ENCODE measurements at regions not wholly inside any gene's neighbourhood (a gene's known extent, or its start where the extent isn't known, plus 50 kb on each side); places are given as distances from the start of the nearest gene placed in this dataset.

DNA sequence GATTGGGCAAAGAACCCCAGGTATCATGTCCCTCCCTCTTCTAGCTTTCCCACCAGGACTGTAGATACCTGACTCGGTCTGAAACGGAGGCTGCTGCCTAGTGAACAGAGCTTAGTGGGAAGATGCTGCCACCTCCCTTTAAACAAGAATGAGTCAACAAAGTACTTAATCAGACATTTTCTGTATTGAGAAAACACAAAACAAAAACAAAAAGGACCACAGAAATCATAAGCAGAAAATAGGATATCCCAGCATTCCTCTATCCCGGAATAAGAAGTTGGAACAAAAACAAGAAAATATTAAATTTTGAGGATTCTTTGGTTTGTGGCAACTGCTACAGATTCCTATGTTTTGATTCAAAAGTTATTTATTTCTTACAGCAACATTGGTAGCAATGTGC, 51.7 kb upstream of the COL8A1 start:
- intact Hi-C loops (cut with micrococcal nuclease; ENCODE audit: unreplicated experiment) (no loop called here), in situ Hi-C loops (cut with MboI) (no loop called here)
- ChIA-PET CTCF (no interaction called here), SMC1A (ENCODE audit: uncharacterized antibody, unreplicated experiment) (interaction anchor here (0.6 kb wide), 1 partner anchor 495 kb away, joined by 4 read pairs; no protein-coding TSS in a partner anchor), RAD21 (ENCODE audit: unreplicated experiment) (no interaction called here), POLR2A (no interaction called here)
- no peak for ATAC-seq
- Histone ChIP-seq H3K79me2 (ENCODE audit: control insufficient read depth, insufficient read depth, low read length) (no peaks in the 10 kb centered on the region), H3K4me1 (ENCODE audit: control insufficient read depth, insufficient read depth, low read length) (no peaks in the 10 kb centered on the region), H2AFZ (ENCODE audit: control insufficient read depth, low read depth, low read length) (no peak overlapping the region), H3K9ac (ENCODE audit: control insufficient read depth, insufficient read depth, low read length) (no peak overlapping the region), H3K36me3 (ENCODE audit: control insufficient read depth in 2 of 2, insufficient read depth in 2 of 2, low read length in 1 of 2) (no peaks in the 10 kb centered on the region), H3K9me3 (replicated peaks; ENCODE audit: control insufficient read depth, insufficient read depth, low read length) (no peaks in the 10 kb centered on the region), H3K4me3 (no peak overlapping the region), H4K20me1 (ENCODE audit: control insufficient read depth, insufficient read depth) (no peaks in the 10 kb centered on the region), H3K27ac (ENCODE audit: control insufficient read depth, insufficient read depth) (no peak overlapping the region), H3K4me2 (ENCODE audit: control insufficient read depth, insufficient read depth) (no peak overlapping the region), H3K27me3 (replicated peaks in 1 of 2; ENCODE audit: control insufficient read depth in 2 of 2, insufficient read depth in 2 of 2, low read length in 1 of 2) (no peaks in the 10 kb centered on the region)
- 13% methylated on average over 3 of the region's 3 CpGs for WGBS (ENCODE audit: insufficient coverage, insufficient replicate concordance, low lambda C conversion rate, missing lambda C conversion rate)
- no TSS peak for BruUV-seq (replicated peaks)
- no peak for TF ChIP-seq JUNB (IDR thresholded peaks at IDR 0.05)
- TF ChIP-seq CEBPB (IDR thresholded peaks at IDR 0.05; ENCODE audit: borderline replicate concordance in 1 of 2, low read depth in 2 of 2, low read length in 2 of 2) = no peak
- no peak for TF ChIP-seq NFXL1 (IDR thresholded peaks at IDR 0.05; ENCODE audit: borderline replicate concordance)
- TF ChIP-seq, protein P1, sequence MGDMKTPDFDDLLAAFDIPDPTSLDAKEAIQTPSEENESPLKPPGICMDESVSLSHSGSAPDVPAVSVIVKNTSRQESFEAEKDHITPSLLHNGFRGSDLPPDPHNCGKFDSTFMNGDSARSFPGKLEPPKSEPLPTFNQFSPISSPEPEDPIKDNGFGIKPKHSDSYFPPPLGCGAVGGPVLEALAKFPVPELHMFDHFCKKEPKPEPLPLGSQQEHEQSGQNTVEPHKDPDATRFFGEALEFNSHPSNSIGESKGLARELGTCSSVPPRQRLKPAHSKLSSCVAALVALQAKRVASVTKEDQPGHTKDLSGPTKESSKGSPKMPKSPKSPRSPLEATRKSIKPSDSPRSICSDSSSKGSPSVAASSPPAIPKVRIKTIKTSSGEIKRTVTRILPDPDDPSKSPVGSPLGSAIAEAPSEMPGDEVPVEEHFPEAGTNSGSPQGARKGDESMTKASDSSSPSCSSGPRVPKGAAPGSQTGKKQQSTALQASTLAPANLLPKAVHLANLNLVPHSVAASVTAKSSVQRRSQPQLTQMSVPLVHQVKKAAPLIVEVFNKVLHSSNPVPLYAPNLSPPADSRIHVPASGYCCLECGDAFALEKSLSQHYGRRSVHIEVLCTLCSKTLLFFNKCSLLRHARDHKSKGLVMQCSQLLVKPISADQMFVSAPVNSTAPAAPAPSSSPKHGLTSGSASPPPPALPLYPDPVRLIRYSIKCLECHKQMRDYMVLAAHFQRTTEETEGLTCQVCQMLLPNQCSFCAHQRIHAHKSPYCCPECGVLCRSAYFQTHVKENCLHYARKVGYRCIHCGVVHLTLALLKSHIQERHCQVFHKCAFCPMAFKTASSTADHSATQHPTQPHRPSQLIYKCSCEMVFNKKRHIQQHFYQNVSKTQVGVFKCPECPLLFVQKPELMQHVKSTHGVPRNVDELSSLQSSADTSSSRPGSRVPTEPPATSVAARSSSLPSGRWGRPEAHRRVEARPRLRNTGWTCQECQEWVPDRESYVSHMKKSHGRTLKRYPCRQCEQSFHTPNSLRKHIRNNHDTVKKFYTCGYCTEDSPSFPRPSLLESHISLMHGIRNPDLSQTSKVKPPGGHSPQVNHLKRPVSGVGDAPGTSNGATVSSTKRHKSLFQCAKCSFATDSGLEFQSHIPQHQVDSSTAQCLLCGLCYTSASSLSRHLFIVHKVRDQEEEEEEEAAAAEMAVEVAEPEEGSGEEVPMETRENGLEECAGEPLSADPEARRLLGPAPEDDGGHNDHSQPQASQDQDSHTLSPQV (IDR thresholded peaks at IDR 0.05) = no peak
- TF ChIP-seq FOXK2 (IDR thresholded peaks at IDR 0.05) = no peak
- TF ChIP-seq, protein P2, sequence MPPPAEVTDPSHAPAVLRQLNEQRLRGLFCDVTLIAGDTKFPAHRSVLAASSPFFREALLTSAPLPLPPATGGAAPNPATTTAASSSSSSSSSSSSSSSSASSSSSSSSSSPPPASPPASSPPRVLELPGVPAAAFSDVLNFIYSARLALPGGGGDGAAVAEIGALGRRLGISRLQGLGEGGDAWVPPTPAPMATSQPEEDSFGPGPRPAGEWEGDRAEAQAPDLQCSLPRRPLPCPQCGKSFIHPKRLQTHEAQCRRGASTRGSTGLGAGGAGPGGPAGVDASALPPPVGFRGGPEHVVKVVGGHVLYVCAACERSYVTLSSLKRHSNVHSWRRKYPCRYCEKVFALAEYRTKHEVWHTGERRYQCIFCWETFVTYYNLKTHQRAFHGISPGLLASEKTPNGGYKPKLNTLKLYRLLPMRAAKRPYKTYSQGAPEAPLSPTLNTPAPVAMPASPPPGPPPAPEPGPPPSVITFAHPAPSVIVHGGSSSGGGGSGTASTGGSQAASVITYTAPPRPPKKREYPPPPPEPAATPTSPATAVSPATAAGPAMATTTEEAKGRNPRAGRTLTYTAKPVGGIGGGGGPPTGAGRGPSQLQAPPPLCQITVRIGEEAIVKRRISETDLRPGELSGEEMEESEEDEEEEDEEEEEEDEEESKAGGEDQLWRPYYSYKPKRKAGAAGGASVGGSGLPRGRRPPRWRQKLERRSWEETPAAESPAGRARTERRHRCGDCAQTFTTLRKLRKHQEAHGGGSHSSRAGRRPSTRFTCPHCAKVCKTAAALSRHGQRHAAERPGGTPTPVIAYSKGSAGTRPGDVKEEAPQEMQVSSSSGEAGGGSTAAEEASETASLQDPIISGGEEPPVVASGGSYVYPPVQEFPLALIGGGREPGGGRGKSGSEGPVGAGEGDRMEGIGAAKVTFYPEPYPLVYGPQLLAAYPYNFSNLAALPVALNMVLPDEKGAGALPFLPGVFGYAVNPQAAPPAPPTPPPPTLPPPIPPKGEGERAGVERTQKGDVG (CRISPR knock-in tag; IDR thresholded peaks at IDR 0.05) = no peak
- TF ChIP-seq HDAC2 (IDR thresholded peaks at IDR 0.05) = no peak
- FAIRE-seq = no peak
- no peak for DNase-seq (ENCODE audit: low read depth, low spot score)
